DND-41 (cell line): ENCODE measurements at regions not wholly inside any gene's neighbourhood (a gene's known extent, or its start where the extent isn't known, plus 50 kb on each side); places are given as distances from the start of the nearest gene placed in this dataset.

ENCODE experiments used
- ATAC-seq: fragments of 200-7000 bp; cut with Tn5 transposase; 3 replicates; pipeline ENCODE4 v1.9.1; 2021; ENCODE audit warnings: low read depth; ENCODE audit not compliant: insufficient read depth
- DNase-seq: peaks from one replicate; pipeline ENCODE4 v3.0.0-alpha.2; 2020
- H2AFZ ChIP-seq: 2 replicates; pipeline ENCODE4 v1.6.0; 2012; ENCODE audit warnings: low read depth, low read length
- H3K27ac ChIP-seq: 2 replicates; pipeline ENCODE4 v1.5.1; 2012; ENCODE audit warnings: low read length, inconsistent platforms
- H3K27me3 ChIP-seq: fragments of 200-600 bp; sonication (generic); 2 replicates; pipeline ENCODE4 v1.6.0; 2012; ENCODE audit warnings: low read length, mild to moderate bottlenecking, inconsistent platforms; ENCODE audit not compliant: insufficient read depth, poor library complexity
- H3K36me3 ChIP-seq: 2 replicates; pipeline ENCODE4 v1.5.1; 2012; ENCODE audit warnings: low read length, inconsistent platforms; ENCODE audit not compliant: insufficient read depth
- H3K4me1 ChIP-seq: 2 replicates; pipeline ENCODE4 v1.5.1; 2012; ENCODE audit warnings: mild to moderate bottlenecking, low read length; ENCODE audit not compliant: insufficient read depth
- H3K4me2 ChIP-seq: 2 replicates; pipeline ENCODE4 v1.6.0; 2012; ENCODE audit warnings: mild to moderate bottlenecking, moderate library complexity, low read length, inconsistent platforms; ENCODE audit not compliant: insufficient read depth
- H3K4me3 ChIP-seq, 2 experiments: fragments of 200-600 bp in 1 of 2; shearing (Covaris generic) in 1 of 2; 2 replicates each; pipeline ENCODE4 v1.5.1; 2012 to 2016; ENCODE audit warnings: inconsistent platforms in 2 of 2, low read length in 2 of 2, mild to moderate bottlenecking in 2 of 2, low read depth in 1 of 2, moderate library complexity in 1 of 2
- H3K79me2 ChIP-seq: 2 replicates; pipeline ENCODE4 v1.6.0; 2012; ENCODE audit warnings: low read length, inconsistent platforms; ENCODE audit not compliant: insufficient read depth
- H3K9ac ChIP-seq: 2 replicates; pipeline ENCODE4 v1.6.0; 2012; ENCODE audit warnings: low read depth, mild to moderate bottlenecking, inconsistent platforms, low read length, moderate library complexity
- H3K9me3 ChIP-seq: 2 replicates; pipeline ENCODE4 v1.5.1; 2012; ENCODE audit warnings: low read length, moderate library complexity, mild to moderate bottlenecking, inconsistent platforms; ENCODE audit not compliant: insufficient read depth, severe bottlenecking
- H4K20me1 ChIP-seq: 2 replicates; pipeline ENCODE4 v1.6.0; 2012; ENCODE audit warnings: low read length; ENCODE audit not compliant: insufficient read depth
- EZH2 ChIP-seq: IDR thresholded peaks from 3 replicates; pipeline ENCODE4 v1.6.1; 2012; ENCODE audit warnings: borderline replicate concordance, low read depth, mild to moderate bottlenecking, moderate library complexity, low read length, inconsistent platforms; ENCODE audit not compliant: severe bottlenecking
- TF ChIP-seq, protein P1 (sequence below): IDR thresholded peaks from 2 replicates; pipeline ENCODE4 v1.5.1; 2012; ENCODE audit warnings: borderline replicate concordance, low read length, moderate library complexity, mild to moderate bottlenecking; ENCODE audit not compliant: poor library complexity, severe bottlenecking; ENCODE audit errors: extremely low read depth

DNA sequence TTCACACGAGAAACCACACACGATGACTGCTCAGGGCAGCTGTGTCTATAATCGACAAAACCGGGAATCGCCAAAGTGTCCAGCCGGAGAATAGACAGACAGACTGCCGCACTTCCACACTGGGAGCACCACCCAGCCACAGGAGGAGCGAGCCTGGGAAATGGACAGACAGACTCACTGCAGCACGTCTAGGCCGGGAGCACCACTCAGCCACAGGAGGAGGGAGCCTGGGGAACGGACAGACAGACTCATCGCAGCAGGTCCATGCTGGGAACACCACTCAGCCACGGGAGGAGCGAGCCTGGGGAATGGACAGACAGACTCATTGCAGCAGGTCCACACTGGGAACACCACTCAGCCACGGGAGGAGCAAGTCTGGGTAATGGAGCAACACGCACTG is 137.2 kb downstream of the BRD1 start:
- no peak for DNase-seq
- Histone ChIP-seq H3K9ac (no peak overlapping the region), H2AFZ (no peak overlapping the region), H3K79me2 (no peaks in the 10 kb centered on the region), H3K4me2 (no peak overlapping the region), H3K4me1 (no peaks in the 10 kb centered on the region), H3K9me3 (no peaks in the 10 kb centered on the region), H3K27me3 (no peaks in the 10 kb centered on the region), H3K4me3 (no peak overlapping the region), H3K36me3 (no peaks in the 10 kb centered on the region), H4K20me1 (no peaks in the 10 kb centered on the region), H3K27ac (no peak overlapping the region)
- no peak for ATAC-seq
- no peak for TF ChIP-seq EZH2
- TF ChIP-seq, protein P1, sequence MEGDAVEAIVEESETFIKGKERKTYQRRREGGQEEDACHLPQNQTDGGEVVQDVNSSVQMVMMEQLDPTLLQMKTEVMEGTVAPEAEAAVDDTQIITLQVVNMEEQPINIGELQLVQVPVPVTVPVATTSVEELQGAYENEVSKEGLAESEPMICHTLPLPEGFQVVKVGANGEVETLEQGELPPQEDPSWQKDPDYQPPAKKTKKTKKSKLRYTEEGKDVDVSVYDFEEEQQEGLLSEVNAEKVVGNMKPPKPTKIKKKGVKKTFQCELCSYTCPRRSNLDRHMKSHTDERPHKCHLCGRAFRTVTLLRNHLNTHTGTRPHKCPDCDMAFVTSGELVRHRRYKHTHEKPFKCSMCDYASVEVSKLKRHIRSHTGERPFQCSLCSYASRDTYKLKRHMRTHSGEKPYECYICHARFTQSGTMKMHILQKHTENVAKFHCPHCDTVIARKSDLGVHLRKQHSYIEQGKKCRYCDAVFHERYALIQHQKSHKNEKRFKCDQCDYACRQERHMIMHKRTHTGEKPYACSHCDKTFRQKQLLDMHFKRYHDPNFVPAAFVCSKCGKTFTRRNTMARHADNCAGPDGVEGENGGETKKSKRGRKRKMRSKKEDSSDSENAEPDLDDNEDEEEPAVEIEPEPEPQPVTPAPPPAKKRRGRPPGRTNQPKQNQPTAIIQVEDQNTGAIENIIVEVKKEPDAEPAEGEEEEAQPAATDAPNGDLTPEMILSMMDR: no peak

DNA sequence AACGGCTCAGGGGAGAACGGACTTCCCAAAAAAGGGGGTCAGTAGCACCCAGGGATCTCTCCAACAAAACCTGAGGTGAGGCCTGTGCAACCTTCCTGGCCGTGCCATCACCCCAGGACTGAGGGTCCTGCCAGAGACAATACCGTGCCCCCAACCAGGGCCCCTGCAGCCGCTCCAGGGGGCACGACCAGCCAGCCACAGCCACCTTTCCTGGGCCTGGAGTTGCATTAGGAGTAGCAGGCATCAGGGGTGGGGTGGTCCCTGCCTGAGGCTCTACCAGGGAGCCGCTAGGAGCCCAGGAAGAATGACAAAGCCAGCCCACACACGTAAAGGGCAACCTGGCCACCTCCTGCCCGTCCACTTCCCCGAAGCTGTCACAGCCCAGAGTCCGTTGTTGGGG is 137.8 kb downstream of the BRD1 start:
- H3K9ac ChIP-seq: no peak overlapping the region
- no peak overlapping the region for H3K4me2 ChIP-seq
- no peaks in the 10 kb centered on the region for H3K4me1 ChIP-seq
- no peak overlapping the region for H2AFZ ChIP-seq
- H3K36me3 ChIP-seq: no peaks in the 10 kb centered on the region
- H3K79me2 ChIP-seq: no peaks in the 10 kb centered on the region
- no peak overlapping the region for H3K27ac ChIP-seq
- TF ChIP-seq, protein P1: no peak
- TF ChIP-seq EZH2: no peak
- no peaks in the 10 kb centered on the region for H3K27me3 ChIP-seq
- no peak for ATAC-seq
- DNase-seq: no peak
- H3K9me3 ChIP-seq: no peaks in the 10 kb centered on the region
- H4K20me1 ChIP-seq: no peaks in the 10 kb centered on the region
- H3K4me3 ChIP-seq: no peak overlapping the region

DNA sequence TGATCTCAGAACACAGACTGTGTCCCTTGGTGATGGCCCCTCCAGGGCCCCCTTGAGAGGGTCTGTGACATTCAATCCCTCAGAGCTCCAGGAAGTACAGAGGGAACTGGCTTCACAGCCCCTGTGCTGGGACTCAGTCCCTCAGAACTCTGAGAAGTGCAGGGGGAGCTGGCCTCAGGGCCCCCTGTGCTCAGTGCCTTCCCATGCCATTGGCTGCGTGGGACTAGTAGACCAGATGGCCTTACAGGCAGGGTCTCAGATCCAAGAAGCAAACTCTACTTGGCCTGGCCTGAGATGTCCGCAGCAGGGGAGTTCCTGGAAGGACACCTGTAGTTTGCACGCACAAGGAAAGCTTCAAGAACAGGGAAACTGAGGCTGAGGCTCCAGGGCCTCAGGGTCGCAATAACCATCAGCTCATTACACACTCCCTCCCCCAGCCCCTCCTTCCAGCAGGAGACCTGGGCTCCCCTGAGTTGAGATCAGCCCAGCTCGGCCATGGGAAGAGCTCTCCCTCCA is 138.4 kb downstream of the BRD1 start:
- no peaks in the 10 kb centered on the region for H3K79me2 ChIP-seq
- no peak for ATAC-seq

More for the DNA sequence above, 138.4 kb downstream of the BRD1 start:
- Histone ChIP-seq H3K27me3 (no peaks in the 10 kb centered on the region), H3K4me2 (no peak overlapping the region), H3K9me3 (no peaks in the 10 kb centered on the region), H4K20me1 (no peaks in the 10 kb centered on the region), H3K4me3 (no peak overlapping the region), H3K27ac (no peak overlapping the region), H3K4me1 (no peaks in the 10 kb centered on the region), H2AFZ (no peak overlapping the region), H3K9ac (no peak overlapping the region), H3K36me3 (no peaks in the 10 kb centered on the region)
- TF ChIP-seq, protein P1: no peak
- TF ChIP-seq EZH2: no peak
- no peak for DNase-seq
